ENCODE measurements at regions not wholly inside any gene's neighbourhood (a gene's known extent, or its start where the extent isn't known, plus 50 kb on each side); places are given as distances from the start of the nearest gene placed in this dataset.

DNA sequence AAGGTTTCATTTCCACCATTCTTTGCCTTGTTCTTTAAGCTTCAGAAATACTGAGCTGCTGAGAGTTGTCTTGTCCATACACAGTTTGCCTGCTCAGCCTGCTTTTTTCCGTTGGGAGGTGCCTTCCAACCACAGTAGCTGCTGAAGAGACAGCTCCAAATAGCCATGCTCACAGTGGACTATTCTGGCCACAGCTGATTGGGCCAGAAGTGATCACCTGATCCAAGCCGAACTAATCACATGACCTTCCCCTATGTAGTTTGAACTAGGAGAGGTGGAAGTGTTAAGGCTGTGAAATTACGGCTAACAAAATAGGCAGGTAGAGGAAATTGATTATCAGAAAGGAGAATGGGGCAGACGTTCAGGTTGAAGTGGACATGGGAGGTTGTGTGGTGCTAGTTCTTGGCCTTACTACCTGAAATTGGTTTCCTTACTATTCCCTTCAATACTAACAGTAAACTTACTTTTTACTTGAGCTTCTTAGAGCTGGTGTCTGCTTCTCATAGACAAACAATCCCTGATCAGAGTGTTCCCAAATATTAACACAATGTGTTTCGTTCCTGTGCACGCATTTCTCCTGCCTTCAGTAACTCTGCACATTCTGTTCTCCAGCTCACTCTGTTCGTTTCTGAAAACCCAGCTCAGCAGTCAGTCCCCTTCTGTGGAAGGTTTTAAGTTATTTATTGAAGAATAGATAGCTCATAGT, 136.1 kb downstream of the RWDD3 start:
- intact Hi-C loops (cut with DNase I): no loop called here

DNA sequence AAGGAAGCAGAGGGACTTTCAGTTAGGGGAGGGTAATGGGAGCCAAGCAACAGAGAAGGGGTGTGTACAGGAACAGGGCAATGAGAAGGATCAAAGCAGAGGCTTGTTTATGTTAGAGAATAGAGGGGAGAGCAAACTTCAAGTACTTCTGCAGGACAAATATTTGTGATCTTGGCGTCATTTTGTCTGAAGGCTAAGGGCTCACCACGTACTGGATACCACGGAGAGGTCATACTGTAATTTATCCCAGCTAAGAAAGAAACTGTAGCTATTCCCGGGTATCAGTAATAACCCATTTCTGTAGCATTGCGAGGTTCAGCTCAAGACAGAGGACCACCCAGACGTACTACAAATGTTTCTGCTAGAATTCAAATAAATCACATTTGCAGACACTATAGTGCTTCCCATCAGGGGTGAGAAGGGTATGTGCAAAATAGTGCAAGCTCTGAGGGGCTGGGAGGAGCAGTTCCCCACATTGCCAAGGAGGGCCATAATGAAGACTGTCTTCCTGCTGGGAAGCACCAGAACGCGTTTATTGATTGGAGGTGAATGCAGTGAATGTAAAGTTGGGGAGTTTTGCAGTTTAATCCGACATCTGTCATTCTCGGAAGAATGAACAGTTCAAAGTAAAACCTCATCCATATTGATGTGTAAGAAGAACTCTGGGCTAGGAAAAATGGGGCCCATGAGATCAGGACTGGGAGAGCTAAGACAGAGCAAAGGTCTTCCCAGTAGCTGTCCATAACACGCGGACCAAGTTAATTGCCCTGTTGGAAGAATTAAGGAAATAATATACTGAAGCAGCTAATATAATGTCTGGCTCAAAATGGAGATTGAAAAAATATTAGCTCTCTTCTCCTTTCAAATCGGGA, 136.9 kb downstream of the RWDD3 start:
- no peak for DNase-seq (ENCODE audit: low spot score)
- intact Hi-C loops (cut with DNase I): no loop called here

More for the DNA sequence above, 136.1 kb downstream of the RWDD3 start:
- no peak for DNase-seq (ENCODE audit: low spot score)

DNA sequence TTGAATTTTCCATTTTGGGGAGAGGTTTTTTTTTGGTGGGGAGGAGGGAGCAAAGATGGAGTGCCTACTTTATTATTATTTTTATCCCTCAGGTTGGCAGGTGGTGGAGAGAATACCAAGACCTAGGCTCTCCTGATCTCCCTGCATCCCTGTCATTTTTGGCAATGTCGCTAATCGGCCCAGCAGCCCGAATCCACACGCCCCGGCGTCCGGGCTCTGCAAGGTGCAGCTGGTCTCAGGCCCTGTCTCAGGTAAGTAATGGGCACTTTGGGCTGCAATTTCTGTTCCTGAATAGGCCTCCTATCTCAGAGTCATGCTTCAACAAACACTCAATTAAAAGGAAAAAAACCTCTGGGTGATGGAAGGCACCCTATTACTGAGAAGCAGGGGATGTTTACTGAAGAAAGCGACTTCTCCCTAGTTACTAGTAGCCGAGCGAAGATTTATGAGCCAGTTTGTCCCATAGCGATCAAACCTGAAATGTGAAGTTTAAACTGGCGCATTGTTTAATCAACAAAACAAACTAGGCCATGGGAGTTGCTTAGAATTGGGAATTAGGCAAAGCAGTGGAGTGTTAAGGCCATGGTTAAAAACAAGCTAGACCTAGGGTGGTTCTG, 137.8 kb downstream of the RWDD3 start:
- intact Hi-C loops (cut with DNase I): no loop called here
- DNase-seq (ENCODE audit: low spot score): no peak

DNA sequence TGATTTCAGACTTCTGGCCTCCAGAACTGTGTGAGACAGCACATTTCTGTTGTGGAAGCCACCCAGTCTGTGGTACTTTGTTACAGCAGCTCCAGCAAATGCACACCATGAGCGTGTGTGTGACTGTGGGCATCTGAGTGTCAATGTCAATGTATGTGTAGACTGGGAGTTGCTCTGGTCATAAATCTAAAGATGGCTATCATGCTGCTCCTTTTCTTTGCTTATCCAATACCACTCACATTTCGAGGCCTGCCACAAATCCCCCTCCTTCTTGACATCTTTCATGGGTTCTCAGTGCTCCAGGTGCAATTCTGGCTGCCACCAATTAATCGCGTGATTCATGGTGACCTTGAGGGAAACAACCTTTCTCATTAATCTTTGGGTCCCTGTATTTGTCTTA, 141.2 kb downstream of the RWDD3 start:
- DNase-seq (ENCODE audit: low spot score): no peak
- intact Hi-C loops (cut with DNase I): no loop called here

DNA sequence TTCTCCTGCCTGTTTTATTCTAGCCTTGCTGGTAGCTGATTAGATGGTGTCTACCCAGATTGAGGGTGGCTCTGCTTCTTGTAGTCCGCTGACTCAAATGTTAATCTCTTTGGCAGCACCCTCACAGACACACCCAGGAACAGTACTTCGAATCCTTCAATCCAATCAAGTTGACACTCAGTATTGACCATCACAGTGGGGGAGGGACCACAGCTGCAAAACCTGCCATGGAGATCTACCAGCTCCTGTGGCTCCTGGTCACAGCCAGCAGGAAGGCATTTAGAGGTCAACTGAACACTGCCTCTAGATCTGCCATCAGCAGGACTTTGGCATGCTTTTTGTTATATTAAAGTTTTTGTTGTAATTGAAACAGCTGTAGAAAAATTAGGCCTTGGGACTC, 146.9 kb downstream of the RWDD3 start:
- intact Hi-C loops (cut with DNase I): no loop called here

GRCh38 chr1:95382000-95382786, 148.2 kb downstream of the RWDD3 start:
- no peak for DNase-seq (ENCODE audit: low spot score)
- intact Hi-C loops (cut with DNase I): no loop called here

More for the DNA sequence above, 146.9 kb downstream of the RWDD3 start:
- DNase-seq (ENCODE audit: low spot score): no peak

DNA sequence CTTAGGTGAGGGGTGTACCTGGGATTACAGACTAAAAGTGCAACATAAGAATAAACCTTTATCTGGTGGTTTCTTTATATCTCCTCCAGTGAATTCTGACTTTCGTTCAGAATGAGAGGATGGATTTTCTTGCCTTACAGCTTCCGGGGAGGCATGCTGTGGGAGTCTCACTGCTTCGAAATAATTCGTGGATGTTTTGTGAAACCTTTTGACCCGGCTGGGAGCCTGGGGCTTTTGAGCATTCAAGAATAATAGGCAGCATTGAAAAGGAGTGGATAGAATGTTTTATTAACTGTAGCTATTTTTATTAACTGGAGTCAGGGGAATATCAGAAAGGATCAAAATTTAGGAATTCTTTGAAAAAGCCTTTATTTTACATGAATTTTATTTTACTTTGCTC, 149.1 kb downstream of the RWDD3 start:
- intact Hi-C loops (cut with DNase I): no loop called here
- no peak for DNase-seq (ENCODE audit: low spot score)

- no peak for DNase-seq (ENCODE audit: low spot score)
- intact Hi-C loops (cut with DNase I): no loop called here
Observed at GRCh38 chr1:95384567-95384966, 150.6 kb downstream of the RWDD3 start.

- intact Hi-C loops (cut with DNase I): no loop called here
- DNase-seq (ENCODE audit: low spot score): no peak
Observed at GRCh38 chr1:95386371-95386770, 152.4 kb downstream of the RWDD3 start.

DNA sequence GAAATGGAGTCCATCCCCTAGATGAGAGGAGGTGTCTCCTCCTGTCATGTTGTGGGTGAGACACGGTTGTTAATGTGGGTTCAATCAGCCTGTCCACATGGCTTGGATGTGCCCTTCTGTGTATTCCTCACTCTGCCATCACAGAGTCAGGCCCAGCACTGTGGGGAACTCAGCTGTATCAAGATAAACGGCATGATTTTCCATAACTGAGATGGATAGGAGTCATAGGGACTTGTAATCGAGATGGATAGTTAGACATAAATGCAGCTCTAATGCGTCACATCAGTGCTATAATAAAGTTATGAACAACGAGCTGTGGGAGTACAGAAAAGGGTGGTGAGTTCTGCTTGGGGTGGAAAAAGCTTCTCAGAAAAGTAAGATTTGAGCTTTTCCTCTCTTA, 152.9 kb downstream of the RWDD3 start:
- DNase-seq (ENCODE audit: low spot score): no peak
- intact Hi-C loops (cut with DNase I): no loop called here

DNA sequence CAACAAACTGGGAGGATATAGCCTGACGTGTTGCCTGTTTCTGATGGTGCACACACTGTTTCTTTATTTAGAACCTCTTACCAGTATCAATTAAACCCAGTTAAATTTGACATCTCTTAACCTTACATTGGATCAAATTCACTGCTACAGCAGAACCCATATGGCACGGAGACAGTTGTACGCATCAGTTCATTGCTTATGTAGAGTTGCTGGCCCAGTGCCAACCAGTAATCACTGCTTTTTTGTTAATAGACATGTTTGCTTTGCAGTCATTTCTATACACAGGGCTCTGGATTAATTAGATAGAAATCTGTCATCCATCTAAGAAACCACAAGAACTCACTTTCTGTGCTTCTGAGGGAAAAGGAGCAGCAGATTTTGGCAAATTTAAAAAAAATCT, 154.0 kb downstream of the RWDD3 start:
- DNase-seq (ENCODE audit: low spot score): no peak
- intact Hi-C loops (cut with DNase I): no loop called here

GRCh38 chr1:95393434-95393833, 159.4 kb downstream of the RWDD3 start:
- DNase-seq (ENCODE audit: low spot score): no peak
- intact Hi-C loops (cut with DNase I): no loop called here

GRCh38 chr1:95396557-95396956, 162.5 kb downstream of the RWDD3 start:
- DNase-seq (ENCODE audit: low spot score): no peak
- intact Hi-C loops (cut with DNase I): no loop called here

DNA sequence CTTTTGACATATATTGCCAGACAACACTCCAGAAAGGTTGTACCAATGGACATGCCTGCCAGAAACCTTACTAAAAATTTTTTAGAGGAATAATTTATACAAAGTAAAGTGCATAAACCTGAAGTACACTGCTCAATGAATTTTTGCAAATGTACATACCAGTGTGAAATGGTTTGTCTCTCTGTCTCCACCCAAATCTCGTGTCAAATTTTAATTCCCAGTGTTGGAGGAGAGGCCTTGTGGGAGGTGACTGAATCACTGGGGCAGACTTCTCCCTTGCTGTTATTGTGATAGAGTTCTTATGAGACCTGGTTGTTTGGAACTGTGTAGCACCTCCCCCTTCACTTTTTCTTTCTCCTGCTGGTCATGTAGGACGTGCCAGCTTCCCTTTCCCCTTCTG, 168.8 kb downstream of the RWDD3 start:
- no peak for DNase-seq (ENCODE audit: low spot score)
- intact Hi-C loops (cut with DNase I): no loop called here

GRCh38 chr1:95406279-95406678, 172.3 kb downstream of the RWDD3 start:
- intact Hi-C loops (cut with DNase I): no loop called here
- DNase-seq (ENCODE audit: low spot score): no peak

DNA sequence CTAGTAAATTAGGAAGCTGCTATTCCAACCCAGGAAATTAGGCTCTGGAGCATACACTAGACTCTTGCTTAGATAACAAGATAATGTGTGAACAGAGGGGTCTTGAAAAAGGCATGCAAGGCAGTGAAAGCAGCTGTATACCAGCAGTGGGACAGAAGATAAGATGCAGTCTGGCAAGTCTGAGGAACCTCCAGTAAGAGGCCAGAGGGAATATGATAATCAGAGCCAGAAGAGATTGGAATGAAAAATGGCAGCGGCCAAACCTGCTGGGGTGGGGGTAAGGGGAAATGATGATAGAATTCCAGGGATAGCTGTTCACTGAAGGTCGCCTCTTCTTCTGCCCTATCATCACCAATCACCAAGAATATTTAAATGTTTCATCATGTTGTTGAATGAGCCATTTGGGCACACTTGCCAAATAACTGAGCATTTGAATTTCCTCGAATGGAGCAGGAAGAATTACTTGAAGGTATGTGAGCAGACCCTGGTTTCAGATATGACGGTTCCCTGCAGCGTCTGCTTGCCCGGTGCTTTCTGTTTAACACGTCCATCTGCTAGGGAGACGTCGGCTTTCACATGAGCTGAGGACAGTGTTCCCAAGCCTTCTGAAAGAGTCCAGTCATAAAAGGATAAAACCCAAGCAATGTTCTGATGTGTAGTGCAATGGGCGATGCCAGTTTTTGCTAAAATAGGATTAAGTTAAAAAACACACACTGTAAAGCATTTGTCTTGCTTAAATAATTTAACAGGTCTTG, 173.3 kb downstream of the RWDD3 start:
- no peak for DNase-seq (ENCODE audit: low spot score)
- intact Hi-C loops (cut with DNase I): no loop called here

- intact Hi-C loops (cut with DNase I): no loop called here
- DNase-seq (ENCODE audit: low spot score): no peak
Observed at GRCh38 chr1:95407886-95408291, 173.9 kb downstream of the RWDD3 start.

DNA sequence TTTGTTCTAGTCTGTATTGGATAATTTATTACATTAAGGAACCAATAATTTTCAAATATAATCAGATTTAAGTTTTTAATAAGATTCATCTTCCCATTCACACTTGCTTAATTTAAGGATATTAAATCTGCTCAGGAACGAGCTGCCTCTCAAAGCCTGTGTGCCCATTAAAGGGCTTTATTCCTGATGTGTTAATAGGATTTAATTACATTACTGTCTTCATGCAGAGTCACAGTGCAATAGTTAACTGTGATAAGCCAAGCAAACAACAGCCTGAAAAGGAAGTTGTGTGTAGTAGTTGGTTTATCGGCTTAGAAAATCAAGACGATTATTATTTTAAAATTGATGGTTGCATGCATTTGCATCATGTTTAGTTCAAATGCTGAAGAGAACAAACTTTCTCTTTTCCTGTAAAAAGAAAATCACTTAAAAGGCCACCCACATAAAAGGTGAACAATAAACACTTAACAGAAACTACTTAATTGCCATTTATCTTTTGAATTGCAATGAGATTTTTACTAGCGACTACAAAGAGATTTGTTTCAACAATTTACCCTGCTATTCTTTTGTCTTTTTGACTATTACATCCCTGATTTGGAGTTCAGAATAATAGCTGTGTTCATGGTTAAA, 174.6 kb downstream of the RWDD3 start:
- DNase-seq (ENCODE audit: low spot score): no peak
- intact Hi-C loops (cut with DNase I): no loop called here

GRCh38 chr1:95409276-95409675, 175.3 kb downstream of the RWDD3 start:
- intact Hi-C loops (cut with DNase I): no loop called here
- DNase-seq (ENCODE audit: low spot score): no peak

Measured in cardiac septum (tissue), 1 donor.